NCI-H1930 (cell line): ENCODE measurements at regions not wholly inside any gene's neighbourhood (a gene's known extent, or its start where the extent isn't known, plus 50 kb on each side); places are given as distances from the start of the nearest gene placed in this dataset.

ENCODE experiments used
- DNase-seq, 2 experiments: peaks; one replicate each; lab custom pipeline; 2025; lab: John Stamatoyannopoulos, UW

DNA sequence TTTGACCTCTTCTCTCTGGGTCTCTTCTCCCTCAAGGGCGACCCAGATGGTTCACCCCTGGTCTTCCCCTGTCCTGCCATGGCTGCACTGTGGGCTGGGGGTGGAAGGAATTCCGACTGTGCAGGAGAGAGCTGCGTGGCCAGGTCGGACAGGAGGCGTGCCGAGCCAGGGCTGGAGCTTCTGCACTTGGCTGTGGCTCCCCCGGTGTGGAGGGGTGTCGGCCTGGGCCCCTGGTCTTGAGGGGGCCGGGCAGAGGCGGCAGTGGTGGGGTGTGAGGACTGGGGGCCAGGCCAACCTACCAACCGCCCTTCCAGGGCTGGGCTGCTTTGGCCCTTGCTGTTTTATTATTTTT is 74.9 kb upstream of the SHH start:
- DNase-seq, result no peak

DNA sequence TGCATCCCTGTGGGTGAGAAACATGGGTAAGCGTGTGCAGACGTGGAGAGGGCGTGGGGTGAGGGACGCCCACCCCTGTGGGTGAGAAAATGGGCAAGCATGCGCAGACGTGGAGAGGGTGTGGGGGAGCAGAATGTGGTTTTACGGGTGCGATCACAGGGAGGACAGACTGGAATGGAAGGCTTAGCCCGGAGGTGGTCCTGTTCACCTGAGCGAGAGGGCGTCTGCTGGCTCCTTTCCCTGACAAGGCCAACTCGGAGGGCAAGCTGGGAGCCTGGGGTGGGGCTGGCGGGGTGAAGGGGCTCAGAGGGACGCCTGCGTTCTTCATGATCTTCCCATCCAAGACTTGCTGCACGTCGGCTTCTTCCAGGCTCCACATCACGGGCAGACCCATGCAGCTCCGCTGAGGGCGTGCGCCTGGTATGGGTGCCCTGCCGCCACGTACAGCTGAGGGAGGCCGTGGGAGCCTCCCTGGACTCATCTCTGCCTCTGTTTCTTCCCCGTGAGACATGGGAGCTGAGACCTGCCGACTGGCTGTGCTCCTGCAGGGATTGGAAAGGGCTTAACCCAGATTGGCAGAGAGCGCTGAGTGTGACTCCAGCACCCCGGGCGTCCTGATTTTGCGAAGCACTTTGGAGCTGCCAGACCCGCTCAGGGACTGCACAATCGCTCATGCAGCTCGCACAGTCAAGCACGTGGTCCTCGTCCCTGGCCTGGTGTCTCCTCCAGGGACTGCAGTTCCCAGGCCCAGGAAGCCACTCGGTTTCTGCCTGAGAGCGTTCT is 74.3 kb upstream of the SHH start:
- no peak for DNase-seq

DNA sequence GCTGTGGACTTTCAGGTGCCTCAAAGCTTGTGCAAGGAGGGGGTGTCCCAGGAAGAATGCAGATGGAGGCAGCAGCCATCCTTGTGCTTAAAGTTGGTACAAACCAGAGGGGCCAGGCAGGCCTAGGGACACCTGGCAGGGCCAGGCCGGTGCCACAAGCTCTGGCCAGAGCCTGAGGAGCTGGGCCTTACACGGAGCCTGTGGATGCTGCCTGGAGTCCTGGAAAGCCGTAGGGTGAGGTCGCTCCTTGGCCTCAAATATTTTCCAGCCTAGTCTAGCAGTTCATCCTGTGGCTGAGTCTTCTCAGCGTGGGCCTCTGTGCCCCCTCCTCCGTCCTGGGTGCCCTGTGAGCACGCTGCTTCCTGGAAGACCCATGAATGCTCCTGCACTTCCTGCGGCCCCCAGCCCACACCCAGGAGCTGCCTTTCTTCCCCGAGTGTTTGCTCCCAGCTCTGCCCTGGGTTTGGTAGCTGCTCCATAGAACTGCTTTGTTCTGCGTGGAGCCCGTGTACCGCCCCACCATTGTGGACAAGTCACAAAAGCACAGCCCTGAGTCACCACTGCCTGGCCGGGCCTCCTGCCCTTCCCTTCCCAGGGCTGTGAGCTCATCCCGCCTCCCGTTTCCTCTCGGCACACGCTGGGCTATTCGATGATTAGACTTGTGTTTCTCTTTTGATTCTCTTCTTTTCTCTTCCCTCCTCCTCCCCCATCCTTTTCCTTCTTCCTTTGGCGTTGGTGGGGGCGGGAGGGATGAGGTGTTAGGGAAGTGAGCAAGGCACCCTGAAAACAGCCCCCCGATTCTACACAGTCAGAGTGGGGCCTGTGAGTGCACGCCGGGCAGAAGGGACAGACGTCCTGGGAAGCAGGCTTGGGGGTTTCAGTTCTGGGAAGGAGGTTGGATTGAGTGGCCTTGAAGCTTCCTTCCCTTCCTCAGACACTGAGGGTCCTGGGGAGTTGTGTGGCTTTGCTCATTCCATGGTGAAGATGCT is 73.2 kb upstream of the SHH start:
- no peak for DNase-seq

DNA sequence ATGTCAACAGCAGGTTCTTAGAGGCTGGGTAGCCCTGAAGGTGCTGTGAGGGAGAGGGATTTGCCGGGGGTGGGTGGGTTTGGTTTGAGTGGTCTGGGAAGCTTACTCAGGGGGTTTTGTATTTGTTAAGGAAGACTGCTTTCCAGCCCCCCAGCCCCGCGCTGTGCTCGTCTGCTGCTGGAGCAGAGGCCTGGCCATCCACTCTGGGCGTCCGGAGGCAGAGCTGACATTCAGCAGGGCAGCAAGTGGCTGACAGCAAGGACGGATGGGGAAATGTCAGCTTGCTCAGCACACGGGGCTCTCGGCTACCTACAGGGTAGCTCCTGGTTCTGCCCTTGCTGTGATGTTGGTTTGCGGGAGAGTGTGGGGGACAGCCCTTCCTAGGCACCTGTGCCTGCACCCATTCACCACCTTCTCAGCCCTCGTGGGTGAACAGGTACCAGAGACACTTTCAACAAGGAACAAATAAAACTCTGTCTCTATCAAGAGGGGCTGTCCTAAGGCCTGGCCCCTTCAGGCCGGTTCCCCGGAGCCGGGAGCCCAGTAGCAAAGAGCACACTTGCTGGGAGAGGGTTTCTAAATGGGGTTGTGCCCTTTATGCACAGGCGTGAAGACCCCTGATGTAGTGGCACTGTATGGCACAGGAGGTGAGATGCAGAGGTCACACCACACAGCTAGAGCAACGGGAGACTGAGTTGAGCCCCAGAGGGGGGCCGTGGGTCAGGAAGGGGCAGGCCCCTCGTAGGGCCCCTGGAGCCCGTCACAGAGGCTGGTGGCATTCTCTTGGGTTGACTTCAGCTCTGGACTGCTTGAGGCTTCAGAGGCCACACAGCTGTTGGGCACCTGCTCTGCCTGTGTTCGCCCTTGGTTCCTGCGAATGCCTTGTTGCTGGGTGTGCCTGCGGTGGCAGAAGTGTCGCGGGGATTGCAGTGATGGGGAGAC is 72.2 kb upstream of the SHH start:
- DNase-seq, result no peak

DNA sequence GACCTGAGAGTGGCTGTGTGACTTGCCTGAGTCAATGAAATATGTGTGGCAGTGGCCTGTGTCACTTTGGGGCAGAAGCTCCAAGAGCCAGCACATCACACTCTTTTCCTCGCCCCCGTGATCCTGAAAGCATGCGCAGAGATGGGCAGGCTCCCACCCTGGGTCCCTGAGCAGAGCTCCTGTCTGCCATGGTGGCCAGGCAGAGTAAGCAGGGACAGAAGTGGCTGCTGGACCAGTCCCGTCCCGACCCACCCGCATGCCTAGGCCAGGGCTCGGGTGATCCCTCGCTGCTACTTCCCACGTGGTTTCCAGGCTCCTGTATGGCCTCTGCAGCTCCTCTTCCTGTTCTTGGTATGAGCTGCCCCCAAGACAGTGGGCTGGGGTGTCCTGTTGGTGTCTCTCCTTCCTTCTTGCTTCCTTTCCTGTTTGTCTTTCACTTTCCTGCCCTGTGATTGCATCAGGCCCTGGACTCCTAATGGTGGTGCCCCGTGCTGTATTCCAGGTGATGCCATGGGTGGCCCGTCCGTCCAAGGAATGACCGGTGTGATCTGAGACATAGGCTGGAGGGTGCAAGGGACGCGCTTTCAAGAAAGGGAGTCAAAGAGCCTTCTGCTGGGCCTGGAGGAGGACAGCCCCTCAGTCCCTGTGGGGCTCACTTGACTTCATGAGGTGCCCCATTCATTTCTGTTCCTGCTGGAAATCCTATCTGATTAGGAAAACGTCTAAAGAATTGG is 71.4 kb upstream of the SHH start:
- no peak for DNase-seq

DNA sequence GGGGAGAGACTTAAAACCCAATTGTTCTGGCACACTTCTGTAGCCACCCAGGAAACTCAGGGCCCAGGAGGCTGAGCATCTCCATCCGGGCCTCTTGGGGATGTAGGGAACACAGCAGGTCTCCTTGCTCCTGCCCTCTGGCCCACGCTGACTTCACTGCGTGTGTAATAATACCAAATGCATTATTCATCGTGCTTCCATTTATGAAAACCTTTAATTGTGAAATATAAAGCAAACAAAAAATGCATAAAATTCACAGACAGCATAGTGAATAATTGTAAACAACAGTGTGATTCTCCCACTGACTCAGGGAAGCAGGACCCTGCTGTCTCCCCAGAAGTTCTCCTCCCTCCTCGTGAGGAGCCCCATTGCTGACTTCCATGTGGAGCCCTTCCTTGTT is 70.3 kb upstream of the SHH start:
- no peak for DNase-seq

DNA sequence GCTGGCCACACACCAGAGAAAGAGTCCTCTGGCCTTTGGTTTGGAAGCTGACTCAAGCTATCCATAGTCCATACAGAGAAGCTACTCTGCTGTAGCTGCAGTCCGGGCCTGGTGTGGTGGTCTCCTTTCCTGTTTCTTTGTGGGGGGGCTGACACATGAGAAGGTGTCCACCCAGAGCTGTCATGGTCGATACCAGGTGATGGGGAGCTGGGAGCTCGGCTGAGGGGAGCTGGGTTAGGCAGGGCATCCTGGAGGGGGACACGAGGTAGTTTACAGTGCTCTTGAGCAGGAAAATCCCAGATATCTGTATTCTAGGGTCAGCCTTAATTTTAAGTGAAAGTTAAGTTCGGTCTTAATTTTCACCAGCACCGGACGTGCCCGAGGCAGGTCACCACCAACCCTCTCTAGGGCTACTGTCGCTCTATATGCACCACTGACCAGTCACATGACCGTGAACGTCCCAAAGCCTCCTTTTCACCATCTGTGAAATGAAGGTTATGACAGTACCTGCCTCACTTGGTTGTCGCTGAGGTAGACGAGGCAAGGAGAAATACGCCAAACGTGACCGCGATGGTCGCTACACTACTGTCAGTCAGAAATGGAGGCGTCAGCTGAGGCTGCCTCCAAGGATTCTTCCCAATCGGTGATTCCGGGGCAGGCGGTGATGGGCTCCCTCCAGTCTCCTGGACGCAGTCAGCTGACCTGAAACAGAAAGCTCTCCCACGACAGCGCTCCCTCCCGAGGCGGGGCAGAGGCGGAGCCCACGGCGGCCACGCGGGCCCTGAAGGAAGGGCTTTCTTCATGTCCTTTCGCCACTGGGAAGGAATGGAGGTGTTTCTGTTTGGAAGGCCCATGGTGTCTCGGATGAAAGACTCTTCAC is 69.4 kb upstream of the SHH start:
- no peak for DNase-seq

DNA sequence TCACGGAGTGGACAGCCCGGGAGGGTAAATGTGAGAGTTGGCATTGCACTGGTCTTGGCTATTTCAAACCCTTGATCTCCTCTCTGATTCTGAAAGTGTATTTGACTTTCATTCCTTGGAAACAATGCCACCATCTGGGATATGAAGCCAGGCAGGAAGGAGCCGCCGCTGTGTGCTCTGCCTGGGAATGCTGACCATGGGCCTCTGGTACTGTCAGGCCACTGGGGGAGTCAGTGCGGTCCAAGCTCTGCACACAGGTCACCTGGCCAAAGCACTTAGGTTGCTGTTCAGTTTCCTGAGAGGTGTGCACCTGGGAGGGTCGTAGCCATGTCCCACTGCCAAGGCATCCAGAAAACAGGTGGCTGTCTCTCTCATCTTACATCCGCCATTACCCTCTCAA is 68.5 kb upstream of the SHH start:
- DNase-seq, result no peak

DNA sequence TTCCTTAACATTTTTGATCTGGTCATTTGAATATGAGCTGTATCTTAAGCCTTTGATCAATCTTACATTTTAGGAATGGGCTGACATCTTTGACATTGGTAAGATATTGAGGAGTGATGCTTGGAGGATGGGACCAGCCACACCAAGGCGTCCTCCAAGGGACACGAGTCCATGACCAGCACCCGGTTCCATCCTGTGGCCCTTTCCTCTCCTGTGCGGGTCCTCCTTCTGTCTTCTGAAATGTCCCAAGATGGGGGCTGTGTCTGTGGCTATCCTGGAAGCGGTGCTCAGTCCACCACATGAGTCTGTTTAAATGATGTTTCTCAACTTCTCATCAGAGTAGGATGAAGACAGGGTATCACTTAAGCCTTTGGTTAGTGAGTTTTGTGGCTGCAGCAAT is 67.3 kb upstream of the SHH start:
- no peak for DNase-seq

DNA sequence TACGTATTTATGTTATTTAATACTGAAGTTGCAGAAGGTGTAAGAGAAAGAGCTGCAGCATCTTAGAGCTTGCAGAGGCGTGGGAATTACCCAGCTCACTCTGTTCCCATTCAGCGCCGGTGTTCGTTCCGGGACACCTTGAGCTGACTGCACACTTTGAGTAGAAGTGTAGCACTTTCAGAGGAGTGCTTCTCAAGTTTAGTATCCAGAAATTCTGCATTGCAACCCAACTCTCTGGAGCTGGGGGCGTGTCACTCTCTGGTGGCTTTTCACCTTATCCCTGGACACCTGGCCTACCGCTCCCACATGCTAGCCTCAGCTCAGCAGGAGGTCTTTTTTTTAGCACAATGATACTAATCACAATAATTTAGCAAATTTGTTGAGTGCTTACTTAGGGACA is 66.4 kb upstream of the SHH start:
- no peak for DNase-seq

DNA sequence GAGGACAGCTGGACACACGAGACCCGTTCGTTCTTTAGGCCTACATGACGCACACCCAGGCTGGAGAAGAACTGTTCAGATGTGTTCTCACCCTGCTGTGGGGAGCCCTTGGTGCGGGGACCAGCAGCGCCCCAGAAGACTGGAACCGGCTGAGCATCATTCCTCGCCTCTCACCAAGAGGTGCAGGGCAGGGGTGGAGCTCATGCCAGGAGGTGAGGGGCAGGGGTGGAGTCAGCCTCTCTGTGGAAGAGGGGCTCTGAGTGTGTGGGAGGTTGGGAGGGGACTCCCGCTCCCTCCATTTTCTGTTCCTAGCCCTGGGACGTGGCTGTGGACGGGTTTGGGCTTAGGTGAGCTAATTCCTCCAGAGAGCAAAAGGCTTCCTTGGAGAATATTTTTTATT is 66.0 kb upstream of the SHH start:
- DNase-seq, result no peak

DNA sequence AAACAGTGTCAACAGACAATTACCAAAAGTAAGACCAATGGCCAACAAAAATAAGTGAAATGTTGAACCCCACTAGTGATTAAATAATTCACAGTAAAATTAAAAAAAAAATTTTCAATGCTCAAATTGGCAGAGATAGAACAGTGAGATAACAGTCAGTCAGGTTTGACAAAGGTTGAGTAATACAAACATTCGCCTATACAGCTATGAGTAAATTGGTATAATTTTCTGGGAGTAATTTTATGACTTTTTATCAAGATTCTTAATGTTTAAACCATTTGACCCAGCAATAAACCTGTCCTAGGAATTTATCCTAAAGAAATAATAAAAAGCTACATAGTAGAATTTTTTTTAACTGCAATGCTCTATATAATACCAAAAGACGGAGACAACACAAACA is 64.9 kb upstream of the SHH start:
- DNase-seq, result no peak

DNA sequence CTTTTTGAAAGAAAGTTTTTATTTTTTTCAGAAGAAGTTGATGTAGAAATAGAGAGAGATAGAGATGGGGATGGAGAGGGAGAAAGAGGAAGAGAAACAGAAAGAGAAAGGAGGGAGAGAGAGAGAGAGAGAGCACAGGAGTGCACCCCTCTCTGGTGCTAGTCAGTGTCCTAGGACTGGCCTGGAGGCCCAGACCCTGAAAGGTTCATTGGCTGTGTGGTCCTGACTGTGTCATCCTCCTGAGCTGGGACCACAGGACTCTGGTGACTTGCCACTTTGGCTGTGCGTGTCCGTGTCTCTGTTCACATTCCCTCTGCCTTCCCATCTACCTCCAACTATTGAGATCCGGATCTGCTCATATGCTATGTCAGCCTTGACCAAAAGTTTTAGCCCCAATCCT is 62.1 kb upstream of the SHH start:
- DNase-seq, result no peak

DNA sequence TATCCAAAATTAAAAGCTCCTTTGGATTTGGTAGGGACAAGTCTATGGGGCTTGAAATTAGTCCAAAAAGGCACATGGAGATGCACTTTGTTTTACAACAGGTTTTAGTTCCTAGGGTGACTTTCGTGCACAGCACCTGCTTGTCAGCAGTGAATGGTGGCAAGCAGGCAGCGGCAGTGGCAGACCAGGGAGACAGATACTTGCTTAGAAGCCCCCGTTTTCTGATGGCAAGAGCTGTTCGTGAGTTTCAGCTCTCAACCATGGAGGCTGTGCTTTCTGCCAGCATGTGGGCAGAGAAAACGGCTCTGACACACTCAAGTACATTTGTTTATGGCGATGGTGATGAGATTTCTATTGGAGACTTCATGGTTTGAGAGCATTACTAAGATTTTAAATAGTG is 61.7 kb upstream of the SHH start:
- DNase-seq, result no peak

DNA sequence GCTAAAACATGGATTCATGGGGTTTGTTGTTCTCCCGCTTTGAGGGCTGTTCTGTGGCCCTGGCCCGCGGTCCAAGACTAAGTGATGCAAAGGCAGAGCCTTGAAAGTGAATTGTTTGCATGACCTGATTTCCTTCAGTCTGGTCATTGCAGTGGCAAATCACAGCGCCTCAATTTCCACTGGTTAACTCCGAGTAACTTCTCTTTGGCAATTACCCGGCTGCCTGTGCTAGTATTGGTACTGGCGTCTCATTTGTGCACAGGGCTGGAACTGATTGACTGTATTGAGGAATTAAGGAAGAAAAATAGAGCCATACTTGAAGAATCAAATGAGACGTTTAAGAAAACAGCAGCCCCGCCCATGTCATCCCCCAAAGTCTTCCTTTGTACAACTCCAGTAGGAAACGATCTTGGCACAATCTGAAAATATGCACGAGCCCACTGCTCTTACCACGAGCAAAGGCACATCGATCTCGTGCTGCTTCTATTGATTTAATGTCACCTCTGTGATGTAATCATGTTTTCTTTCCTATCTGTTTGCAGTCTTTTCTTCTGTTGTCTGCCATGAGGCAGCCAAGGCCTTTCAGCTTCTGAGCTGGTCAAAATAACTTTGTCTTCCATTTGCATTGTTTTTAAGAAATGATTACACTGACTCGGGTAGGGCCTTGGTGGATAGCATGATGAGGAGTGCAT is 60.6 kb upstream of the SHH start:
- no peak for DNase-seq

DNA sequence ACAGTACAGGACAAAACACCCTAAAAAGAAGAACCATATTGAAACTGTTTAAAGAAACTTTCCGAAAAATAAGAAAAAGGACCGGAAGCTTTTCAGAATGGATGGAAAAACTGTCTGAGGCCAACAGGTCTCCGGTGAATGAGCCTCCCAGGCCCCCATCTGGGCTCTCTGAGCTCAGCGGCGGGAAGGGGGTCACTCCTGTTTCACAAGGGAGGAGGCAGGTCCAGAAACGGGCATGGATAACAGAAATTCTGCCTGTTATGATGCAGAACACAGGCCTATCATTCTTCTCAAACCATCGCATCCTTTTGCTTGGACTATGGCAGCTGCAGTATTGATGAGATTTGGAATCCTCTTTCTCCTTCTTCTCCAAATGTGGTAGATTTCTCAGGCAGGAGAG is 58.9 kb upstream of the SHH start:
- no peak for DNase-seq

DNA sequence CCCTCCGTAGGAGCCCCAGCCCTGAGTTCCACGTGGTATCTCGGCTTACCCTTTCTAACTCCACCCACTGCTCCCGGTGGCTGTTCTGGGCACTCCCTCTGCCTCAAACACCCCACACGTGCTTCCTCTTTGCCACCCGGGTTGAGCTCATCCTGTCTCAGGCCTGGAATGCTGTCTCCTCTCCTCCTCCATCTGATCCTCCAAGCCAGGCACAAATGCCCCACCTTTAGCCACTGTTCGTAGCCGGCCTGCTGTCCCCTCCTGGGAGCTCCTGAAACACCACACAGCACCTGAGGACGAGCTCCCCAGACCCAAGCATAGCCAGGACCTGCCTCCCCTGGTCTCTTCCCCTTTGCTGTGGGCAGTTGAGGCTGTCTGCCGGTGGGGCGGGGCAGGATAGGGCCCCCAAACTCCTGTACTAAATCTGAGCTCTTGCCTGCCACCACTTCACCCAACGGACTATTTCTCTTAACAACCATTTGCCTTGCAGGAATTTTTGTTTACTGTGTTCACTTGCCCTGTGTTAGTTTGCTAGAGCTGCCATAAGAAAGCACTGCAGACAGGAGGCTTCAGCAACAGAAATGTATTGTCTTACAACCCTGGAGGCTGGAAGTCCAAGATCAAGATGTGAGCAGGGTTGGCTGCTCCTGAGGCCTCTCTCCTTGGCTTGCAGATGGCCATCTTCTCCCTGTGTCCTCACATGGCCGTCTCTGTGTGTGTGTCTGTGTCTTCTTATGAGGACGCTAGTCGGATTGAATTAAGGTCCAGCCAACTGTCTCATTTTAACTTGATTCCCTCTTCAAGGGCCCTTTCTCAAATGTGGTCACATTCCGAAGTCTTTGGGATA is 58.3 kb upstream of the SHH start:
- DNase-seq, result no peak

DNA sequence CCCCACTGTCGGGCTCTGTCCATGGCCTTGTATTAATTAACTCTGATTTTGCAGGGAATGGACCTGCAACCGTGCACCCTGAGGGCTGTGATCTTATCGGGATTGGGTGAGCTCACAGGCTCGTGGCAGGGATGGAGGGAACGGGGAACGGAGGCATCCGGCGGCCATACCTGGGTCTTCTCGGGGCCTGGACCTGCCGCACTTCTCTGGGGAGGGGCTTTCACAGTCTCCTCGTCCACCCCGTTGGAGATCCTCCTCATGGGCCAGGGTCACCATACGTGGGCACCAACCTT is 57.5 kb upstream of the SHH start:
- DNase-seq, result no peak
